Epithelial cell of esophagus (primary cell): ENCODE measurements at regions not wholly inside any gene's neighbourhood (a gene's known extent, or its start where the extent isn't known, plus 50 kb on each side); places are given as distances from the start of the nearest gene placed in this dataset.
"Not testable (repeated sequence)": the region's sequence is repeated elsewhere in the genome, so short reads cannot be mapped to it uniquely, and the experiment has no call there.

Experiments used
- DNase-seq: peaks from one replicate; pipeline ENCODE4 v3.0.0; 2010; ENCODE audit warnings: low read depth
- H3K4me3 ChIP-seq: 2 replicates; pipeline ENCODE4 v1.5.1; 2011; ENCODE audit warnings: mild to moderate bottlenecking, low read length, control low read depth
- CTCF ChIP-seq: IDR thresholded peaks from 2 replicates; pipeline ENCODE4 v1.5.1; 2011; ENCODE audit warnings: low read depth, mild to moderate bottlenecking, low read length, control low read depth, inconsistent platforms; ENCODE audit not compliant: insufficient read depth; ENCODE audit errors: missing control alignments

- DNase-seq = no peak
- no peak overlapping the region for H3K4me3 ChIP-seq
- TF ChIP-seq CTCF = no peak
Measured at GRCh38 chr7:17436126-17436525, 137.7 kb downstream of the AHR start.

DNA sequence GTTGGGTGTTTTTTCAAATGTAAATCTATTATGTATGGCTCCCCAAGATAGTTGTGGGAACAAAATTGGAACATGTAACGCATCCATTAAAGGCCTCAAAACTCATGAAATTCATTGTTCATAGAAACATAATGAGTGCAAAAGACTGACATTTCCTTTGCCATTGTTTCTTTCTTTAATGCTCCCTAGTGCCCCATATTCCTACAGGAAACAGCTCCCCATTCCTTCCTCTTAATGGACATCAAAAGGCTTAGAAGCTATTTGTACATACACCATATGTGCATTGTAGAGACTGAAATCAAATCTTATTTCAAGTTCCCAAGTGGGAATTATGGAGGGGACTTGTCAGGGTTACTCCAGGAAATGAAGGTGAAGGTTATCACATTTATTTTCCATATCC lies 139.1 kb downstream of the AHR start:
- no peak for DNase-seq
- TF ChIP-seq CTCF = no peak
- no peak overlapping the region for H3K4me3 ChIP-seq

DNA sequence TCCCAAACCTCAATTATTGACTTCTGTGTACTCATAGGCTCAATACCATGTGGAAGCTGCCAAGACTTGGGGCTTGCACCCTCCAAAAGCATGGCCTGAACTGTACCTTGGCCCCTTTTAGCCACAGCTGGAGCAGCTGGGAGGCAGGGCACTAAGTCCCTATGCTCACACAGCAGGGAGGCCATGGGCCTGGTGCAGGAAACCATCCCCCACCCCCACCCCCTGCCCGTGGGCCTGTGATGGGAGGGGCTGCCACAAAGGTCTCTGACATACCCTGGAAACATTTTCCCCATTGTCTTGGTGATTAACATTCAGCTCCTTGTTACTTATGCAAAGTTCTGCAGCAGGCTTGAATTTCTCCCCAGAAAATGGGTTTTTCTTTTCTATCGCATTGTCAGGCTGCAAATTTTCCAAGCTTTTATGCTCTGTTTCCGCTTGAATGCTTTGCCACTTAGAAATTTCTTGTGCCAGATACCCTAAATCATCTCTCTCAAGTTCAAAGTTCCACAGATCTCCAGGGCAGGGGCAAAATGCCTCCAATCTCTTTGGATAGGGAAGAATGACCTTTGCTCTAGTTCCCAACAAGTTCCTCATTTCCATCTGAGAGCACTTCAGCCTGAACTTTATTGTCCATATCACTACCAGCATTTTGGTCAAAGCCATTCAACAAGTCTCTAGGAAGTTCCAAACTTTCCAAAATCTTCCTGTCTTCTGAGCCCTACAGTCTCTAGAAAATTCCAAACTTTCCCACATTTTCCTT lies 141.8 kb downstream of the AHR start:
- H3K4me3 ChIP-seq, DNase-seq: not testable (repeated sequence)

- H3K4me3 ChIP-seq = no peak overlapping the region
- no peak for DNase-seq
Measured at GRCh38 chr7:17440831-17441230, 142.4 kb downstream of the AHR start.

DNA sequence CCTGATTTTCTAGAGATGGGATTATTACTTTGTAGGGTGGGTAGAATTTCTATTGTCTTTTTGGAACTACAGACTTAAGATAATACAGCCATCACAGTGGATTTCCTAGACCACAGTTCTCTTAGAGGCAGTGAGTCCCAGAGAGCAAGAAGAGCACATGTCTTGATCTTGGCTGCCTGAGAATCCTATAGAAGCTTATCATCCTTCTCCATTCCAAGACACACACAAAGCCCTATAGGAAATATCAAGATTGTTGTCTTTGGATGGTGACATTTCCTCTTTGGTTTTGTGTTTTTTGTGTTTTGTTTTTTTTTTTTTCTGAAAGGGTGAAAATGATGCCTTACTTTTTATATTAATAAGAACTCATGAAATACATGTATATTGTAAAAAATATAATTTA lies 143.1 kb downstream of the AHR start:
- no peak for TF ChIP-seq CTCF
- no peak overlapping the region for H3K4me3 ChIP-seq
- DNase-seq = no peak

More at GRCh38 chr7:17440831-17441230, 142.4 kb downstream of the AHR start:
- no peak for TF ChIP-seq CTCF

DNA sequence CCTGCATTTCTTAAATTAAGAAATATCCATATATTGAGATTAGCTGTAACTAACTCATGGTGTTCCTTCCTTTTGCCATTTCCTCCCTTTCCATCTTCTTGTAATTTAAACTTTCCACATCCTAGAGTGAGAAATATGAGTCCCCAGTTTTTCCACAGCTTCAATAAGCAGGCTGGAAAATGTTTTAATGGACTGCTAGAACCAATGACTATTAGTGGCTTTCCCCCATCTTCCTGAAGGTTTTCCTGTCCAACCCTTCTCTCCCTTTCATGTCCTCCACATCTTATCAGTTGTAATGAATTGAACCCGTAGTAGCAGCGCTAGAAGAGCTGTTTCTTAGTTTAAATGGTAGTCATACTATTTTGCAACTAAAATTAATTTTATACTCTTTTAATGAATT lies 145.7 kb downstream of the AHR start:
- no peak for DNase-seq
- H3K4me3 ChIP-seq = no peak overlapping the region
- no peak for TF ChIP-seq CTCF

GRCh38 chr7:17444673-17445072 lies 146.2 kb downstream of the AHR start:
- no peak for TF ChIP-seq CTCF
- peak; percentile 79 for DNase-seq
- H3K4me3 ChIP-seq = no peak overlapping the region
